ENCODE measurements at regions not wholly inside any gene's neighbourhood (a gene's known extent, or its start where the extent isn't known, plus 50 kb on each side); places are given as distances from the start of the nearest gene placed in this dataset.
A peak's percentile ranks its signal among the peaks of the same experiment; 100 is the strongest.
"Not testable (repeated sequence)": the region's sequence is repeated elsewhere in the genome, so short reads cannot be mapped to it uniquely, and the experiment has no call there.

DNA sequence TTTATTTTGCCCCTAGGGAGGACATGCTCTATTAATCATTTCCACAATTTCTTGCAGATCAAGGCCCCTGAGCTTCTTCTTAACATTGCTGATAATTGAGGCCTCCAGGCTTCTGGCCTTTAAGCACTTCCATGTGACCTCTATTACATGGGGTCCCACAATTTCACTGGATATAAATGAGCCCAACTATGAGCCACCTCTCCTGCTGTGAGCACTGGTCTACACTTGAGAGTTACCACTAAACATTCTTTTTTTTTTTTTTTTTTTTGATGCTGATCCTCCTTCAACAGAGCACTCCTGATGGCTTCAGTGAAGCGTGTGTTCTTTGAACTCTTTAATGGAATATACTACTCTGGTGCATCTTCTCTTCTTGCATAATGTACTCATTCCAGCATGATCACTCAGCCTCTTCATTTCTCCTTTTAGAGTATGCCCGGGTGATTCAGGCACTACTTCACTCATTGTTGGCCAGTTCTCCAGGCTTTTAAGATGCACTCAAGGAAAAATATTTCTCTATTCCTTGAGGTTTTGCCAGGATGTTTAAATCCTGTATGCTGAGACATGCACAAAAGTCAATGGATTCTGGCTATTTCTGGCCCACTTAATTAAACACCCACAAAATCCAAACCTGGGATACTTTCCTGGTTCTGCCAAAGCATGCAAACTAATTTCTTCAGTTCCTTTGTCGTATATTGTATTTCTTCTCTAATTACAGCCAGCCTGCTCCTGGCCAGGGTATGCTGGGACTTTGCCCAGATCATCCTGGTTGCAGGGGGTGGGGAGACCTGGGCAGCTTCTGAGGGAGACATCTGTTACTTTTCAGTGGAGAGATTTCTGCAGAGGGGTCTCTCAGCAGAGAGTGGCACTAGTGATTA, 257.8 kb upstream of the LUZP2 start:
- DNase-seq (ENCODE audit: low read depth): peak; percentile 86
- no peaks in the 10 kb centered on the region for H3K27me3 ChIP-seq (replicated peaks; ENCODE audit: control insufficient read depth, insufficient read depth, low read length)
- no peaks in the 10 kb centered on the region for H3K9me3 ChIP-seq (ENCODE audit: control insufficient read depth, low read length)
- no peaks in the 10 kb centered on the region for H3K4me1 ChIP-seq (ENCODE audit: control insufficient read depth, insufficient read depth, low read length)
- no peak overlapping the region for H3K9ac ChIP-seq (ENCODE audit: low read length)
- H3K36me3 ChIP-seq (ENCODE audit: control insufficient read depth, insufficient read depth, low read length, severe bottlenecking): no peaks in the 10 kb centered on the region
- no peak overlapping the region for H3K4me3 ChIP-seq (ENCODE audit: low read length)

DNA sequence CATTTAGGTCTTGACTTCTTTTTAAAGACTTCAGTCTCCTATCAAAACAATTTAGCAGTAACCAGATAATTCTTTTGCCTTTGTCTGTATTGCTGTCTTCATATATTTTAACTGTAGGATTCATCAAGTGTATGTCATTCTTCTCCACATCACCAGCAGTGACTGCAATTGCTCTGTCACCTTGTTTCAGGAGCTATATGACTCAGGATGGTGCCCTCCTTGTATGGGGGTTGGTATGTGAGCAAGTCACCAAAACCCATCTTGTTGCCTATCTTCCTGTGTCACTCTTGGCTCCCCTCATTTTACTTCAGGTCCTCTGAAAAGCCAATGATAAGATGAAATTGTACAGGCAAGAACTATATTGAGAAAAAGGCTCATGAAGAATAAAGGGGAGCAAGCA, 256.9 kb upstream of the LUZP2 start:
- Histone ChIP-seq H3K36me3 (ENCODE audit: control insufficient read depth, insufficient read depth, low read length, severe bottlenecking) (no peaks in the 10 kb centered on the region), H3K4me3 (ENCODE audit: low read length) (no peak overlapping the region), H3K9me3 (ENCODE audit: control insufficient read depth, low read length) (no peaks in the 10 kb centered on the region), H3K9ac (ENCODE audit: low read length) (no peak overlapping the region), H3K27me3 (replicated peaks; ENCODE audit: control insufficient read depth, insufficient read depth, low read length) (no peaks in the 10 kb centered on the region), H3K4me1 (ENCODE audit: control insufficient read depth, insufficient read depth, low read length) (no peaks in the 10 kb centered on the region)
- no peak for DNase-seq (ENCODE audit: low read depth)

DNA sequence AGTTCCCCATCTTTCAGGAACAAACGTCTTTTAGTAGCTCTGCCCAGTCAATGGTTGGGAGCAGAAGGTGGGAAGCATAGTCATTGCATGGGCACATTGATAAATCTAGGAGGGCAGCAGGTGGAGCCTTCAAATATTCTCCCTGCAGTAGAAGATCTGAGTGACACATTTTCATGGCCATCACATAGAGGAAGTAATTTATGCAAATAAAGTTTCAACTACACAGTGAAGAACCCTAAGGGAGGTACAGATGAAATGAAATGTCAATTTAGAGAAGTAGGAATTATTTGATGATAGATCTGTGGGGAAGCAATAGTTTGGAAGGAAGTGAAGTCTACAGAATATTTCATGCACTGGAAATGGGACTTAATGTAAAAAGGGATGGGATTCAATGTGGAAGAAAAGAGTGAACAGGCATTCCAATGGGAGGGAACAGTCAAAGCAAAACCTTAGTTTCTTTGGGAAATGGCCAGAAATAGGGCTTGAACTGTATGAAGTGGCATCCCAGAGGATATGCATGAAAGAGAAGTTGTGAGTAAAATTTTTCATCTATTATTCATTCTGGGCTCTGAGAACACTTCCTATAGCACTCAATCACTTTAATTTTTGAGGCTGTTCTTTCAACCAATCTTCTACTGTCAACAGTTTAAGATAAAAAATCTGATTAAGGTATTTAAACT, 256.2 kb upstream of the LUZP2 start:
- no peaks in the 10 kb centered on the region for H3K36me3 ChIP-seq (ENCODE audit: control insufficient read depth, insufficient read depth, low read length, severe bottlenecking)

DNA sequence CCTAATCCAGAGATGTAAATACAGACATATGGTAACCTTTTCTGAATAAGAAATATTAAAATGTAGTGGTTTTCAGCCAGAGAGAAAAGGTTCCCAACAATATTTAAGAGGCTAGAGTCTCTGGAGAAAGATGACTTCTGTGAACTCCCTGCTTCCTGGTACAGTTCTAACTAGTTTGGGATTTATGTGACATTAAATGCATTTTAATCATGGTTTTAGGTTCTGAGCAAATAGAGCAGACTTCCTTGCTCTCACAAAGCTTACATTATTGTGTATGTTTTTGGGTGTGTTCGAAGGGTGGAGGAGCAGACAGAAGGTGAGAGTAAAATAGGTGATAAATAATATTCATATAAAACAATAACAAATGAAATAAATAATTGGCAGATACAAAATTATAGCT, 250.1 kb upstream of the LUZP2 start:
- Histone ChIP-seq H3K36me3 (ENCODE audit: control insufficient read depth, insufficient read depth, low read length, severe bottlenecking) (no peaks in the 10 kb centered on the region), H3K9me3 (ENCODE audit: control insufficient read depth, low read length) (no peaks in the 10 kb centered on the region), H3K9ac (ENCODE audit: low read length) (no peak overlapping the region), H3K4me3 (ENCODE audit: low read length) (no peak overlapping the region), H3K4me1 (ENCODE audit: control insufficient read depth, insufficient read depth, low read length) (no peaks in the 10 kb centered on the region), H3K27me3 (replicated peaks; ENCODE audit: control insufficient read depth, insufficient read depth, low read length) (no peaks in the 10 kb centered on the region)
- DNase-seq (ENCODE audit: low read depth): no peak

More for the DNA sequence above, 256.2 kb upstream of the LUZP2 start:
- DNase-seq (ENCODE audit: low read depth): no peak
- Histone ChIP-seq H3K4me1 (ENCODE audit: control insufficient read depth, insufficient read depth, low read length) (no peaks in the 10 kb centered on the region), H3K9me3 (ENCODE audit: control insufficient read depth, low read length) (no peaks in the 10 kb centered on the region), H3K27me3 (replicated peaks; ENCODE audit: control insufficient read depth, insufficient read depth, low read length) (no peaks in the 10 kb centered on the region), H3K4me3 (ENCODE audit: low read length) (no peak overlapping the region), H3K9ac (ENCODE audit: low read length) (no peak overlapping the region)

DNA sequence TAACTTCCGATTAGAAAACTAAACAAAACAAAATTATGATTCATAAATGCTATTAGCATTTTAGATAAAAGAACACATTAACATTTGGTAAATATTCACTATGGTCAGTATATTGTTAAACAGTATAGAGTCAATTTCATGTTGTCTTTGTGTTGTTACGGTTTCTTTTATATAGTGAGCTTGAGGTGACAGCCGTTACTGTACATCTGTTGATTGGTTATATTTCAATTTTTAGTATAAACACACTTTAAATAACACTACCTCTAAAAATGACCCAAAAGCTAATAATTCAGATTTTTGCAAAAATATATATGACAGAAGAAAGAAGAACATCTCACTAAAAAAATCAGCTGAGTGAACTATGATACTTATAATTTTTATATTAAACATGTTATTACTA, 249.0 kb upstream of the LUZP2 start:
- DNase-seq (ENCODE audit: low read depth): no peak
- Histone ChIP-seq H3K9me3 (ENCODE audit: control insufficient read depth, low read length) (no peaks in the 10 kb centered on the region), H3K4me3 (ENCODE audit: low read length) (no peak overlapping the region), H3K36me3 (ENCODE audit: control insufficient read depth, insufficient read depth, low read length, severe bottlenecking) (no peaks in the 10 kb centered on the region), H3K27me3 (replicated peaks; ENCODE audit: control insufficient read depth, insufficient read depth, low read length) (no peaks in the 10 kb centered on the region), H3K4me1 (ENCODE audit: control insufficient read depth, insufficient read depth, low read length) (no peaks in the 10 kb centered on the region), H3K9ac (ENCODE audit: low read length) (no peak overlapping the region)

DNA sequence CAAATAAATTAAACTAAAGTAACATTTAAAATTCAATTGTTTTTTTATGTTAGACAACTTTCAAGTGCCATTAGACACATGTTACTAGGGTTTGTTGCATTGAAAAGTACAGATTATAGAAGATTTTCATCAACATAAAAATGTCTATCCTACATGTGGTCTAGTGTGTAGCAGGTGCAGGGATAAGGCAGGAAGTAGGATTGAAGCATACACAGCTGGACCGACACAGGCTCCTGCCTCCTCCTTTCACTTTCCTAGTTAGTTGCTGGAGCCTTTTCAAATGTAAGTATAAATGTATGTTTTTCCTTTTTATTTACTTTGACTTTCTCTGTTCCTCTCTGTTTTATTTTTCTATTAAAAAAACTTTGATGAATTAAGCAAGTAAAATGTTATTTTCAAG, 246.9 kb upstream of the LUZP2 start:
- no peaks in the 10 kb centered on the region for H3K9me3 ChIP-seq (ENCODE audit: control insufficient read depth, low read length)

DNA sequence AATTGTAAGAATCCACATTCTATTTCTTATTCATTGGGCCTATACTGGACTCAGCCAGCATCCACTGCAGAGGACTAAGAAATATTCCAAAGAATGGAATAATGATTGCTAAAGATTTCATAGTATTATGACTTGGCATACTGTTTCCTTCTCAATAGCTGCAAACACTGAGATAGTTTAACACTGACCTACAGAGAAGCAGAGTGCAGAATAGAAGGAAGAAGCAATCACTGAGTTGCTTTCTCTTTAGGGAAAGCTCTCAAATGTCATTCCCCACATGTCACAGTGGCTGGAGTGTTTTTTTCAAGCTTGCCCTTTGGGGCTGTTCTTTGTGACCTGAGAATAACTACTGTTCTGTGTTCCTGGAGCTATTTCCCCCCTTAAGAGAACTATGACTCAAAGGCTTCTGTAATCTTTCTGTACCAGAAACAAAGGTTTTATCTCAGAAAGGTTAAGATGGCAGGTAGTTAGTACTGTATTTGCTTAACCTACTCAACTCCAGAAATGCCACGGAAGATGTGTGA, 243.6 kb upstream of the LUZP2 start:
- peak; percentile 60 for DNase-seq (ENCODE audit: low read depth)
- H3K27me3 ChIP-seq (replicated peaks; ENCODE audit: control insufficient read depth, insufficient read depth, low read length): no peaks in the 10 kb centered on the region
- H3K4me1 ChIP-seq (ENCODE audit: control insufficient read depth, insufficient read depth, low read length): no peaks in the 10 kb centered on the region

More for the DNA sequence above, 246.9 kb upstream of the LUZP2 start:
- no peaks in the 10 kb centered on the region for H3K4me1 ChIP-seq (ENCODE audit: control insufficient read depth, insufficient read depth, low read length)
- no peak overlapping the region for H3K4me3 ChIP-seq (ENCODE audit: low read length)
- no peaks in the 10 kb centered on the region for H3K36me3 ChIP-seq (ENCODE audit: control insufficient read depth, insufficient read depth, low read length, severe bottlenecking)
- DNase-seq (ENCODE audit: low read depth): no peak
- H3K9ac ChIP-seq (ENCODE audit: low read length): no peak overlapping the region
- H3K27me3 ChIP-seq (replicated peaks; ENCODE audit: control insufficient read depth, insufficient read depth, low read length): no peaks in the 10 kb centered on the region

DNA sequence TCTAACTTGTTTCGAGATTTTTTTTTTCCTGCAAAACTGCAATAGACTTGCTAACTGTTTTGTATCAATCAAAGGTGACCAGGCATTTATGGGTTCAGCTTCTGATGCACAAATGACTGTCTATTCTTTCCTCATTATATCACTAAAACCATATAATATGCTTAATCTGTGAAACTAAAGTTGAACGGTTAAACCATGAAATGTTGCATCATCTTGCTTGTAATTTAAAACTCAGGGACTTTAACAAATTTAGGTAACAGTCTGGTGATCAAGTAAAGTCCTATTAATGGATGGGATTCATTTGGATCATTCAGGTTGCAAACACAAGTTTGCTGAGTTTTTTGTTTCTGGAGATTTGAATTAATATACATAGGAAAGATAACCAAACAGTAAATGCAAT, 232.0 kb upstream of the LUZP2 start:
- Histone ChIP-seq H3K9ac (ENCODE audit: low read length) (no peak overlapping the region), H3K36me3 (ENCODE audit: control insufficient read depth, insufficient read depth, low read length, severe bottlenecking) (no peaks in the 10 kb centered on the region), H3K27me3 (replicated peaks; ENCODE audit: control insufficient read depth, insufficient read depth, low read length) (no peaks in the 10 kb centered on the region), H3K4me3 (ENCODE audit: low read length) (no peak overlapping the region), H3K4me1 (ENCODE audit: control insufficient read depth, insufficient read depth, low read length) (no peaks in the 10 kb centered on the region), H3K9me3 (ENCODE audit: control insufficient read depth, low read length) (no peaks in the 10 kb centered on the region)
- DNase-seq (ENCODE audit: low read depth): no peak

More for the DNA sequence above, 243.6 kb upstream of the LUZP2 start:
- no peaks in the 10 kb centered on the region for H3K36me3 ChIP-seq (ENCODE audit: control insufficient read depth, insufficient read depth, low read length, severe bottlenecking)
- no peak overlapping the region for H3K4me3 ChIP-seq (ENCODE audit: low read length)
- H3K9me3 ChIP-seq (ENCODE audit: control insufficient read depth, low read length): no peaks in the 10 kb centered on the region
- H3K9ac ChIP-seq (ENCODE audit: low read length): no peak overlapping the region

DNA sequence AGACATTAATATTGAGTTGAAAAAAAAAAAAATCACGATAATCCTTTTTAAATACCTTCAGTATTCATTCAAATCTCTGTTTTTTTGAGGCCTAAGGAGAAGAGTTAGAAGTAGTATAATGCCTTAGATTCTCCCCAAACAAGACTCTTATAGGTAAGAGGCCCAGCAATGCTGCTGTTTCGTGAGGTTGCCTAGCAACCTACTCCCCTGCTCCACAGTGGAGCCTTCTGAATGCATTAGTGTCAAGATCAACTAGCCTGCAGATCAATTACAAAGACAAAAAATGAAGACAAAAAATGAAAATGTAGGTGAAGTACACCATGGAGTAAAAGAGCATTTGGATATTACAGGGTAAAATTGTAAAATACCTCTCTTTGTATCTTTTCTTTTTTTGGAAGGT, 229.8 kb upstream of the LUZP2 start:
- Histone ChIP-seq H3K4me3 (ENCODE audit: low read length) (no peak overlapping the region), H3K36me3 (ENCODE audit: control insufficient read depth, insufficient read depth, low read length, severe bottlenecking) (no peaks in the 10 kb centered on the region)
- no peak for DNase-seq (ENCODE audit: low read depth)

DNA sequence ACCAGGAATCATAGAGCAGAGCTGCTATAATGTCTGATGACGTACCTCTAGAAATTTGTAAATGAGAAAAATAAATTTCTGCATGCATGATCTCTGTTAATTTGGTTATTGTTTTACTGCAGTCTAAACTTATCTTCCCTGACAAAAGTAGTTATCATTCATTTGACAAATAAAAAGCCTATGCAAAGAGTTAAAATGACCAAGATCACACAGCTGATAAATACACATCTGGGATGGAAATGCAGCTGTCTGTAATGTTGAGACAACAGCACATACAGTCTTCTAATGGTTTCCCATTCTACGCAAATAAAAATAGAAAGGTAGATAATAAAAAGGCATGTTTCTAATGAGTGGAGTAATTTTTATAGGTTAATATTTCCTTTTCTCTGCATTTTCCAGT, 225.1 kb upstream of the LUZP2 start:
- Histone ChIP-seq H3K36me3 (ENCODE audit: control insufficient read depth, insufficient read depth, low read length, severe bottlenecking) (no peaks in the 10 kb centered on the region), H3K4me1 (ENCODE audit: control insufficient read depth, insufficient read depth, low read length) (no peaks in the 10 kb centered on the region), H3K4me3 (ENCODE audit: low read length) (no peak overlapping the region), H3K27me3 (replicated peaks; ENCODE audit: control insufficient read depth, insufficient read depth, low read length) (no peaks in the 10 kb centered on the region), H3K9me3 (ENCODE audit: control insufficient read depth, low read length) (no peaks in the 10 kb centered on the region), H3K9ac (ENCODE audit: low read length) (no peak overlapping the region)
- no peak for DNase-seq (ENCODE audit: low read depth)

More for the DNA sequence above, 229.8 kb upstream of the LUZP2 start:
- Histone ChIP-seq H3K27me3 (replicated peaks; ENCODE audit: control insufficient read depth, insufficient read depth, low read length) (no peaks in the 10 kb centered on the region), H3K9ac (ENCODE audit: low read length) (no peak overlapping the region), H3K9me3 (ENCODE audit: control insufficient read depth, low read length) (no peaks in the 10 kb centered on the region), H3K4me1 (ENCODE audit: control insufficient read depth, insufficient read depth, low read length) (no peaks in the 10 kb centered on the region)

DNA sequence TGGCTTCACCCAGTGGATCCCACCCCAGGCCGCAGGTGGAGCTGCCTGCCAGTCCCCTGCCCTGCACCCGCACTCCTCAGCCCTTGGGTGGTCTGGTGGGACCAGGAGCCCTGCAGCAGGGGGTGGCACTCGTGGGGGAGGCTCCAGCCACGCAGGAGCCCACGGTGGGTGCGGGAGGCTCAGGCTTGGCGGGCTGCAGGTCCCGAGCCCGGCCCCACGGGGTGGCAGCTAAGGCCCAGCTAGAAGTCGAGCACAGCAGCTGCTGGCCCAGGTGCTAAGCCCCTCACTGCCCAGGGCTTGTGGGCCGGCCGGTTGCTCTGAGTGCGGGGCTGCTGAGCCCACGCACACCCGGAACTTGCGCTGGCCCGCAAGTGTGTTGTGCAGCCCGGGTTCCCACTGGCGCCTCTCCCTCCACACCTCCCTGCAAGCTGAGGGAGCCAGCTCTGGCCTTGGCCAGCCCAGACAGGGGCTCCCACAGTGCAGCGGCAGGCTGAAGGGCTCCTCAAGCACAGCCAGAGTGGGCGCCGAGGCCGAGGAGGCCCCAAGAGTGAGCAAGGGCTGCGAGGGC, 222.6 kb upstream of the LUZP2 start:
- not testable (repeated sequence) for H3K4me3 ChIP-seq (ENCODE audit: low read length); DNase-seq (ENCODE audit: low read depth); H3K27me3 ChIP-seq (replicated peaks; ENCODE audit: control insufficient read depth, insufficient read depth, low read length); H3K9ac ChIP-seq (ENCODE audit: low read length); H3K36me3 ChIP-seq (ENCODE audit: control insufficient read depth, insufficient read depth, low read length, severe bottlenecking); H3K4me1 ChIP-seq (ENCODE audit: control insufficient read depth, insufficient read depth, low read length); H3K9me3 ChIP-seq (ENCODE audit: control insufficient read depth, low read length)
